DOHH2 (cell line): ENCODE measurements at regions not wholly inside any gene's neighbourhood (a gene's known extent, or its start where the extent isn't known, plus 50 kb on each side); places are given as distances from the start of the nearest gene placed in this dataset.

Source experiments
- H3F3A ChIP-seq: fragments of 200-600 bp; sonication (generic), shearing (Covaris generic); 2 replicates; pipeline ENCODE4 v1.6.0; 2016; ENCODE audit warnings: antibody characterized with exemption, mild to moderate bottlenecking; ENCODE audit not compliant: control insufficient read depth, insufficient read depth
- H3K27ac ChIP-seq: fragments of 200-600 bp; sonication (generic); 2 replicates; pipeline ENCODE4 v1.5.1; 2014; ENCODE audit warnings: low read depth, mild to moderate bottlenecking, low read length, moderate library complexity
- H3K27me3 ChIP-seq: fragments of 200-600 bp; sonication (generic); 2 replicates; pipeline ENCODE4 v1.6.1; 2014; ENCODE audit warnings: mild to moderate bottlenecking, low read length, mixed read lengths; ENCODE audit not compliant: control insufficient read depth
- H3K36me3 ChIP-seq: fragments of 200-600 bp; sonication (generic); 2 replicates; pipeline ENCODE4 v1.6.1; 2014; ENCODE audit warnings: mild to moderate bottlenecking, low read length, moderate library complexity, mixed read lengths; ENCODE audit not compliant: control insufficient read depth
- H3K4me1 ChIP-seq: fragments of 200-600 bp; sonication (generic); 2 replicates; pipeline ENCODE4 v1.6.1; 2014; ENCODE audit warnings: mild to moderate bottlenecking, low read length, mixed read lengths; ENCODE audit not compliant: control insufficient read depth
- H3K4me2 ChIP-seq: fragments of 200-600 bp; sonication (generic); 2 replicates; pipeline ENCODE4 v1.6.0; 2014; ENCODE audit warnings: mild to moderate bottlenecking, low read length, moderate library complexity
- H3K4me3 ChIP-seq: fragments of 200-600 bp; sonication (generic); 2 replicates; pipeline ENCODE4 v1.5.1; 2014; ENCODE audit warnings: mild to moderate bottlenecking, low read length, mixed read lengths
- H3K79me2 ChIP-seq: fragments of 200-600 bp; sonication (generic); 2 replicates; pipeline ENCODE4 v1.6.1; 2014; ENCODE audit warnings: mild to moderate bottlenecking, low read length, mixed read lengths; ENCODE audit not compliant: control insufficient read depth
- H3K9me2 ChIP-seq: fragments of 200-600 bp; sonication (generic); replicated peaks from 2 replicates; pipeline ENCODE4 v1.6.1; 2014; ENCODE audit warnings: mild to moderate bottlenecking, low read length, mixed read lengths; ENCODE audit not compliant: control insufficient read depth
- H3K9me3 ChIP-seq: fragments of 200-600 bp; sonication (generic); 2 replicates; pipeline ENCODE4 v1.6.1; 2014; ENCODE audit warnings: antibody characterized with exemption, low read length, mixed read lengths; ENCODE audit not compliant: control insufficient read depth, insufficient read depth
- H4K20me1 ChIP-seq: fragments of 200-600 bp; sonication (generic); 2 replicates; pipeline ENCODE4 v1.6.0; 2014; ENCODE audit warnings: low read depth, mild to moderate bottlenecking, antibody characterized with exemption, low read length, moderate library complexity; ENCODE audit not compliant: control insufficient read depth, insufficient read depth
- EZH2phosphoT487 ChIP-seq: fragments of 200-600 bp; sonication (generic); IDR thresholded peaks from 2 replicates; pipeline ENCODE4 v1.6.1; 2017; ENCODE audit warnings: borderline replicate concordance, mild to moderate bottlenecking, antibody characterized with exemption, low read length, moderate library complexity, mixed read lengths
- TF ChIP-seq, protein P1 (sequence below): fragments of 200-600 bp; sonication (generic); IDR thresholded peaks from one replicate; pipeline ENCODE4 v1.5.1; 2014; ENCODE audit warnings: antibody characterized with exemption, mild to moderate bottlenecking, low read depth, low read length; ENCODE audit not compliant: poor library complexity, severe bottlenecking

DNA sequence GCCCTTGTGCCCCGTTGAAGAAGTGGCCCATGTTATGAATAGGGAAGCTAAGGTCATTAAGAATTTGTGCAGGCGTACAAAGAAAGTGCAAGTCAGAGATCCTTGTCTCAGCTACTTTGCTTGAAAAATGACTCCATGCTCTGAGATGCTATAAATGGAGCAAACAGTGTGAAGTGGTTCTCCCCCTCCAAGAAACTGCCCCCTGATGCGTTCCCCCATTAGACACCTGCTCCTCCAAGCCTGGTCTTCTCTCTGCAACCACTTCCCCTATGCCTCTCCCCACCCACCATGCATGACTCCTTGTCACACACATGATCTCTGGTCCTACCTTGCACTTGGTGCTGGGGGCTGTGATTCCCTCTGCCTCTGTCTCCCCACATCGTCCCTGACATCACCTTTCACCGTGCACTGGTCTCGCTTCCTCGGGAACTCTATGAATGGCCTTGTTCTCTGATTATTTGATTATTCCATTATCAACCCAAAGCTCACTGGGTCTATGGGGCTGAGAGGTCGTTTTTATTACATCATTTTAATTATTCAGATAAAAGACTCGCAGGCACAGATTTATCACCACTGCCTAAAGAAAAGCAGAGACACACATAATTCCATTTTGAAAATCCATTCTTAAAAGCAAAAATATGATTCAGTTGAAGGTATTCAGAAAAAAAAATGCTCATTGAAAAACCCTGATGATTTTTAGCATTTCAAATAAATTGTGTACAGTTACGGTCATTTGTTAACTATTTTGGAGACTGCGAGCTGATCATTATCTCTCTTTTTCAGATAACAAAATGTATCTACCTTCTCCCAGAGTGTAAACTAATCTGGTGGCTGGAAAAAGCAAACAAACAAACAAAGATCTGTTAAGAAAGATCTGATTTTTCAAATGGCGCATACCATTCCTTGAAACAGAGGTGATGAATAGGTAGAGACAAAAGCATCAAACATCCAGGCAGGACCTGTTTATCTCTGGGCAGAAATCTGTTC, 294.9 kb downstream of the SOX11 start:
- no peak overlapping the region for H3K4me3 ChIP-seq
- H3K27ac ChIP-seq: no peak overlapping the region
- H3K36me3 ChIP-seq: no peaks in the 10 kb centered on the region
- H3K4me1 ChIP-seq: no peaks in the 10 kb centered on the region
- H3K79me2 ChIP-seq: no peaks in the 10 kb centered on the region
- H3K4me2 ChIP-seq: no peak overlapping the region
- H3K9me2 ChIP-seq: no peaks in the 10 kb centered on the region
- H3F3A ChIP-seq: no peaks in the 10 kb centered on the region
- TF ChIP-seq EZH2phosphoT487: no peak
- TF ChIP-seq, protein P1, sequence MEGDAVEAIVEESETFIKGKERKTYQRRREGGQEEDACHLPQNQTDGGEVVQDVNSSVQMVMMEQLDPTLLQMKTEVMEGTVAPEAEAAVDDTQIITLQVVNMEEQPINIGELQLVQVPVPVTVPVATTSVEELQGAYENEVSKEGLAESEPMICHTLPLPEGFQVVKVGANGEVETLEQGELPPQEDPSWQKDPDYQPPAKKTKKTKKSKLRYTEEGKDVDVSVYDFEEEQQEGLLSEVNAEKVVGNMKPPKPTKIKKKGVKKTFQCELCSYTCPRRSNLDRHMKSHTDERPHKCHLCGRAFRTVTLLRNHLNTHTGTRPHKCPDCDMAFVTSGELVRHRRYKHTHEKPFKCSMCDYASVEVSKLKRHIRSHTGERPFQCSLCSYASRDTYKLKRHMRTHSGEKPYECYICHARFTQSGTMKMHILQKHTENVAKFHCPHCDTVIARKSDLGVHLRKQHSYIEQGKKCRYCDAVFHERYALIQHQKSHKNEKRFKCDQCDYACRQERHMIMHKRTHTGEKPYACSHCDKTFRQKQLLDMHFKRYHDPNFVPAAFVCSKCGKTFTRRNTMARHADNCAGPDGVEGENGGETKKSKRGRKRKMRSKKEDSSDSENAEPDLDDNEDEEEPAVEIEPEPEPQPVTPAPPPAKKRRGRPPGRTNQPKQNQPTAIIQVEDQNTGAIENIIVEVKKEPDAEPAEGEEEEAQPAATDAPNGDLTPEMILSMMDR: no peak
- H4K20me1 ChIP-seq: no peaks in the 10 kb centered on the region
- H3K27me3 ChIP-seq: no peaks in the 10 kb centered on the region
- no peaks in the 10 kb centered on the region for H3K9me3 ChIP-seq

DNA sequence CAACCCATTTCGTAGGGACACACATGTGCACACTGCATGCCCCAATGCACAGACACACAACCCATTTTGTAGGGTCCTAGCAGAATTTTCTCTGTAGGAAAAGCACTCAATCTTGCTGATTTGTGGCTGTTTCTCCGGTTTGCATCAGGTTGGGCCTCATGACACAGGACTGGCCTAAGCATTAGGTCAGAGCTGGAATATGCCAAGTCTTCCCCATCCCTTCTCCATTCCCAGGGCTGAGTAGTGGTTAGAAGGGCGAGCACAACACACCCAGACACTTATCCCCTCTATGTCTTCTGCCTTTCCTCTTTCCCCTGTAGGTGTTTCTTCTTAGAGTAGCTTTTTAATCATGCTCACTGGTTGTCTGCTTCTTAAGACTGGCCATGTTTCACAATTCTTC, 295.9 kb downstream of the SOX11 start:
- TF ChIP-seq, protein P1: no peak
- no peak for TF ChIP-seq EZH2phosphoT487
- no peak overlapping the region for H3K27ac ChIP-seq
- no peak overlapping the region for H3K4me2 ChIP-seq
- no peaks in the 10 kb centered on the region for H3K36me3 ChIP-seq
- H3K9me3 ChIP-seq: no peaks in the 10 kb centered on the region
- H3F3A ChIP-seq: no peaks in the 10 kb centered on the region
- no peaks in the 10 kb centered on the region for H3K27me3 ChIP-seq
- no peak overlapping the region for H3K4me3 ChIP-seq
- H4K20me1 ChIP-seq: no peaks in the 10 kb centered on the region
- H3K79me2 ChIP-seq: no peaks in the 10 kb centered on the region
- no peaks in the 10 kb centered on the region for H3K9me2 ChIP-seq
- no peaks in the 10 kb centered on the region for H3K4me1 ChIP-seq

GRCh38 chr2:5990086-5990485, 297.9 kb downstream of the SOX11 start:
- no peaks in the 10 kb centered on the region for H3K27me3 ChIP-seq
- no peaks in the 10 kb centered on the region for H3K4me1 ChIP-seq
- no peaks in the 10 kb centered on the region for H3K9me3 ChIP-seq
- H3K4me3 ChIP-seq: no peak overlapping the region
- H3K4me2 ChIP-seq: no peak overlapping the region
- no peaks in the 10 kb centered on the region for H3F3A ChIP-seq
- H3K9me2 ChIP-seq: no peaks in the 10 kb centered on the region
- H3K36me3 ChIP-seq: no peaks in the 10 kb centered on the region
- H3K27ac ChIP-seq: no peak overlapping the region
- no peaks in the 10 kb centered on the region for H4K20me1 ChIP-seq
- no peak for TF ChIP-seq EZH2phosphoT487
- TF ChIP-seq, protein P1: no peak
- H3K79me2 ChIP-seq: no peaks in the 10 kb centered on the region
